ENCODE measurements at regions not wholly inside any gene's neighbourhood (a gene's known extent, or its start where the extent isn't known, plus 50 kb on each side); places are given as distances from the start of the nearest gene placed in this dataset.
A peak's percentile ranks its signal among the peaks of the same experiment; 100 is the strongest.
"Not testable (repeated sequence)": the region's sequence is repeated elsewhere in the genome, so short reads cannot be mapped to it uniquely, and the experiment has no call there.

DNA sequence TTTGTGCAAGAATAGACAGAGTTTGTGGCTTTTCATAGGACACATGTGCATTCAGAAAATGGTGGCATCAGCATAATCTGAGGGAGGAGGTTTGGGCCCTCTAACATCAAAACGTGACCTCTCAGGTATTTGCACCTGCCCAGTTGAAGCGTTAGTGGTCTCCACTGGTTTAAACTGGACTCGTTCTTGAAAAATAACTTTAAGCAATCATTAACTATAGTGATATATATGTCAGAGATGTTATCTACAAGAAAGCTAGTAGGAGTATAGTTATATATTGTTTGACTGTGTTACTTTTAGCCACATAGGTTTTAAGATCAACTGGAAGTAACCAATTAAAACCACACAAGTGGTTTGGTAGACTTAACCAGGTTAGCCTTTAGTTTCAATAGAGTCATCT is 607.4 kb downstream of the MAFB start:
- DNase-seq: no peak

DNA sequence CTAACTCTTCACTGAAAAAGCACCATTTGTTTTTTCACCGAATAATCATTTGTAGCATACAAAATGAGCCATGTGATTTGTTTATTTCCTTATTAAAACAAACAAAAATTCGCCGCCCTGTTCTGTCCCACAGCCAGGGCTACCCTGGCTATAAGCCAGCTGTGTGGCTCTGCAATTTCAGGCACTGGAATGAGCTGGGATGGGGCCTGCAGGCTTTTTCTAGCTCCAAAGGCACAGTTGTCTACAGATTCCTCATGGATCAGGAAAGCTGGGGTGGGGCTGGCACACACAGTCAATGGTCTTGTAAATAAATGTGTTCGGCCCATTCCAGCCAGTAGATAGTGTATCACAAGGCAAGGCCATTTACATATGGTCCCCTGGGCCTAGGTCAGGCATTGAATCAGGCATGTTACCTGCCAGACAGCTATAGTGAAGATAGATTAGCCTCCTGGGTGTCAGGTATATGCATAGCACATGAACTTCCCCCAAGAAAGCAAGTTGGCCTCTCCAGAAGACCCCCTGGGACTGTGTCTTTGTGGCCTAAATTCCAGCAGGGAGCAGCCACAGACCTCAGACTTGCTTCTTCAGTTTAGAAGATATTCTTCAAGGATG is 608.9 kb downstream of the MAFB start:
- DNase-seq: peak in 2 of 3 donors; percentile 16 to 28

DNA sequence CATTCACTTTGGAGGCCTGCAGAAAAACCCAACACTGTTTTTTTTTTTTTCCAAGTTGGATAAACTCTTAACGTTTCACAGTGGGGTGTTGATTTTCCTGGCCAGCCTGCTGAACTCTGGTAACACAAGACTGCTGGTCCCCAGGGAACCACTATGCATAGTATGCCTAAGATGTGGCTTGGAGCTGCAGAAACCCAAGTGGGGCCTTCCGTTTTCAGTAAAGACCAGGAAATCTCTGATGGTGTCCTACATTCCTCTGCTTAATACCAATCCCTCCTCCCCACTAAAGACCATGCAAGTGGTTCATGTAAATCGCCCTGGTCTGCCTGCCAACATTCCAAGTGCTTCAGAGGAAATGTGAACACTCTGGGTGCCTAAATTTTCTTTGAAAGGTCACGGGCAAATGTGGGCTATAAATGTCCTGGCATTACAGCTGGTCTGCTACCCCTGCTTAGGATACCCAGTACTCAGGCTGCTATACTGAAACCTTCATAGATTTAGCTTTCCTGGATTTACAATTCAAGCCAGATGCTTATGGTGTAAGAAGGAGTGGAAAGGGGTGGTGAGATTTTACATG is 615.4 kb downstream of the MAFB start:
- peak; percentile 5 to 43 (median 24) for DNase-seq

DNA sequence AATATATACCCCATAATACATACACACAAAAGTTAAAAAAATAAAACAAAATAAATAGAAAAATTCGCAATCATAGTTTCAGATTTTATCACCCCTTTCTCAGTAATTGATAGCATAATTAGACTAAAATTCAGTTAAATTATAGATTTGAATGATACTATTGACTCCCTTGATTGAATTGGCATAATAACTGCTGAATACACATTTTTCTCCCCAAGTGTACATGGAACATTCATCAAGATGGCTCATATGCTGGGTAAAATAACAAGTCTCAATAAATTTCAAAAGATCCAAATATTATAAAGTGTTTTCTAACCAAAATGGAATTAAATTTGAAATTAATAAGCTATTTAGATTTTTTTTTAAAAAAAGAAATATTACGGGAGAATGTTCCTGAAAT is 616.1 kb downstream of the MAFB start:
- no peak for DNase-seq

DNA sequence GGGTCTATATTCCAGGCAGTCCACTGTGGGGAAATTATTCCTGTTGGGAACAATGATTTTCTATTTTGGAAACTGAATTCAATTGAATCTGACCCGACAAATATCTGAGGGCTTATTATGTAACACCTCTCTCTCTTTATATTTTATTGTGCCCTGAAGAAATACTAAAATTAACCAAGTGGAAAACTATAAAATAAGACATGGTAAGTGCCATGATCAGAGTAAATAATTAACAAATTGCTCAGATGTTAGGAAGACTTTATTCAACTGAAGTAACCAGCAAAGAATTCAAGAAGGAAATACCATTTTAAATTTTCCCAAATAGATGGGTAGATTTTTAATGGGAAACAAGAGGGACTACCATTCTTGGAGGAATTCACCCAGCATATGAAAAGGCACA is 632.9 kb downstream of the MAFB start:
- no peak for DNase-seq

DNA sequence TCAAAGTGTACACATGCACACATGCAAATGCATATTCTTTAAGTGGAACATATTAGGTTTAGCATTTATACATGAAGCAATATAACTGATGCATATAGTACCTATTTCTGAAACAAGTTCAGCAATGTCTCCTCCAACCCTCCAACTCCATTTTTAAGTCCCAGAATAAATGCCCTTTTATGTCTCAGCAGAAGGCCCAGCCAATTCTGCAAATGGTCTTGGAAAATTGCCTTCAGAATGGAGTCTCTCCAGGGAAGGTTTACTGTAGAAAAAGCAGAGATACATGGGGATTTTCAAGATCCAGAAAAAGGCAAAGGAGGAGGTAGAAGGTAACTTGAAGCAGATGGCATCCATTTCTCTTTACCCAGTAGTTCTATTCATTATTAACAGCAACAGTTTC is 633.3 kb downstream of the MAFB start:
- DNase-seq: no peak

DNA sequence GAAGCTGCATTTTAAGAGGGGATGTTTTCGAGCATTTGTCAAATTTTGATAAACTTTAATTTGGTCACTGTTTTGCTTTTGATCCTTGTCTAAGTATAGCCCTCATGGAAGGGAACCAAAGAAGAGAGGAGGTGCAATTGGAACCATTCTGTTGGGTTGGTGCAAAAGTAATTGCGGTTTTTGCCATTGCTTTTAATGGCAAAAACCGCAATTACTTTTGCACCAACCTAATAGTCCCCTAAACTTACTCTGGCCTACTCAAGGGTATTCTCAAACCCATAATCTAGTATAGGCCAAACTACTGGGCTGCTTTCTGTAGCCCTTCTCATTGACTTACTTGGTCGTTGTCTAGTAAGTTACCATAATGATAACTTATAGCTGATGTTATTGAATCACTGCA is 634.7 kb downstream of the MAFB start:
- DNase-seq: no peak

DNA sequence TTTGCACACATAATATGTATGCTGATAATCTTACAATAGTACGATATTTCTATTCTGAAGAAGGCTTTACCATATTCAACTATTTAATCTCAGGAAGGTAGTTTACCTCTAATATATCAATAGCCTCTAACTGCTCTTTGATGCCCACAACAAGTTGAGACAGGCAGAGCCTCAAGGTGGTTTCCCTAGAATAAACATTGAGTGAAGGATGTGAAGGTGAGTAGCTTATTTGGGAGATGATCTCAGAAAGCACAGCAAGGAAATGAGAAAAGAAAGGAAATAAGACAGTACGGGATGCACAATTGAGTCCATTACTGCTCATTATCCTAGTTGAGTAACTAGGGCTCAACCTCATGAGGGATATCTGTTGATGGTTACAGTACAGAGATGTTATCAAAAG is 638.4 kb downstream of the MAFB start:
- DNase-seq: no peak

DNA sequence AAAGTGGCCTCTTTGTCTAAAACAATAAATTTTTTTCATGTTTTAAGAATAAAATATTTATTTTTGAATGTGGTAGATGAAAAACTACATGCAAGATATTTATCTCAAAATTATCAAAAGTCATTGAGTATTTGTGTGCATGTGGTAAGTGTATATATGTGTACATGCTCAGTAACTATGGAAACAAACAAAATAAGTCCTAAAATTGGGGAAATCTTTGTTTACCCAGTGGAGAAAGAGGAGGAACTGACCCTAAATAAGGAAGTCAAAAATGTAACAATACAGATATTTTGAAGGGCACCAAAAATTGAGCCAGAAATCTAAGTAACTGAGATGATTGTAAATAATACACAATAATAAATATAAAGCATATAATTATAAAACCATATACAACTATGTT is 639.2 kb downstream of the MAFB start:
- DNase-seq: no peak

DNA sequence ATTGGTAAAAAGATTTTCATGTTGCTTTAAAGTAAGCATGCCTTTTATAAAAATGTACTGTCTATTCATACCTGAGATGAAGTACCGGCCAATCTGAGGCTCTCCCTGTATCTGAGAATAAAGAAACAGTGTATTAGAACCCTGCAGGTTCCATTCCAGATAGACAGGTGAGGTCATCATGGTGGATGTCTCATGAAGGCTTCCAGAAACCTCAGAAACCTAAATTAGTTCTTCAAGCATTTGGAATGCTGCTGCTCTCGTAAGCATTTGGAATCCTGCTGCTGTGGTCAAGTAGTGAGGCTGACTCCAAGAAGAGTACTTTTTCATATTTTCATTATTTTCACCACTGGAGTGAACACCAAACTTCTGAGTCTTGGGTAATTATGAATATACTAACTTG is 642.3 kb downstream of the MAFB start:
- no peak for DNase-seq

DNA sequence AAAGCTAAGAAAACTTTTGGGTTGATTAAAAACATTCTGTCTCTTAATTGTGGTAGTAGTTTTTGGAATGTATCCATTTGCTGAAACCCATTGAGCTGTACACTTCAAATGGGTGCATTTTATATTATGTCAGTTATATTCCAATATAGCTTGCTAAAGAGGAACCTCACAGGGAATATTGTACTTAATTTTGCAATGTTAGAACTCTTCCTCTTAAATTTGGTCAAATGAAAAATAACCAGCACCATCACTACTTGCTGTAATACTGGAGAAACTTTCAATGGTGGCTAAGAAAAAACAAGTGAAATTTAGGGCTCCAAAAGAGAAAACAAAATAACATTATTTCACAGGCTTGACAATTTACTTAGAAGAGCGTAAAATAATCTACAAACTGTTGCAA is 651.5 kb downstream of the MAFB start:
- DNase-seq: no peak

DNA sequence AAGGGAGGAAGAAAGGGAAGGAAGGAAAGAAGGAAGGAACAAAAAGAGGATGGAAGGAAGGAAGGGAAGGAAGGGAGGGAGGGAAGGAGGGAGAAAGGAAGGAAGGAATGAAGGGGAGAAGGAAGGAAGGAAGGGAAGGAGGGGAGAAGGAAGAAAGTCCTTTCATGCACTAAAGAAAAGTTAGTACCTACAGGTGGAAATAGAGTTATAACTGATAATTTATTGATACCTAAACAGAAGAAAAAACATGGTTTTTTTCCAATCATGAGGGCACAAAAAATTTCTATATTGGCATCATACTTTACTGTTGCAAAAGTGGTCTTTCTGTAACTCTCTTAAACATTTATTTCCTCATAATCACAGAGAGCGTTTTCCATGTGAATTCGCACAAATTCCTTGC is 659.4 kb downstream of the MAFB start:
- DNase-seq: no peak

DNA sequence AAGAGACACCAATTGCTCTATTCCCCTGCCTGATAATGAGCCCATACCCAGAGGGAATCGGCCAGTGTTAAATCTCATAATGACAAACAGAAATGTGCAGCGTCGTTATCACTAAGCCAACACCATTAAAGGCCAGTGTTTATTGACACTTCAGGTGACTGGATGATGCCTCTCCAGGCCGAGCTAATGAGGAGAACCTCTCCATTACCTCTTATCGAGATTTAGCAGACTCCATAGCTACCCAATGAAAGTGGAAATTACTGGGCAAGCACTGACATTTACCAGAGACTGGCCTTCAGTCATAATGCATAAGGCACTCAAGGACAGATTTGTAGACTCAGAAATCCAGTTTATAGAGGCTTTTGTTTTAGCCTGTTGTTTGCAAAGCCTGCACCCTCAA is 669.5 kb downstream of the MAFB start:
- DNase-seq: no peak

DNA sequence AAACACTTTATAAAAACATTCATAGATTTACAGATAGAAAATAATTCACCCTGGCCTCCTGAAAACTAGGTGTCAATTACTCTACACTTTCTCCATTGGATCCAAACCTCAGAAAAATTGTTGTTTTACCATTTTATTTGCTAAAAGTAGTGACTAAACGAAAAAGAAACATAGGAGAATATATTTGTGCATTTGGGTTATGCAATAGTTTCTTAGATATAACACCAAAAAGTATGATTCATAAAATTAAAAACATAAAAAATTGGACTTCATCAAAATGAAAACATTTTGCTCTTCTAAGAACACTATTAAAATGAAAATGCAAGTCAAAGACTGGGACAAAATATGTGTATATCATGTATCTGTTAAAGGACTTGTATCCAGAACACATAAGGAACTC is 671.3 kb downstream of the MAFB start:
- no peak for DNase-seq

DNA sequence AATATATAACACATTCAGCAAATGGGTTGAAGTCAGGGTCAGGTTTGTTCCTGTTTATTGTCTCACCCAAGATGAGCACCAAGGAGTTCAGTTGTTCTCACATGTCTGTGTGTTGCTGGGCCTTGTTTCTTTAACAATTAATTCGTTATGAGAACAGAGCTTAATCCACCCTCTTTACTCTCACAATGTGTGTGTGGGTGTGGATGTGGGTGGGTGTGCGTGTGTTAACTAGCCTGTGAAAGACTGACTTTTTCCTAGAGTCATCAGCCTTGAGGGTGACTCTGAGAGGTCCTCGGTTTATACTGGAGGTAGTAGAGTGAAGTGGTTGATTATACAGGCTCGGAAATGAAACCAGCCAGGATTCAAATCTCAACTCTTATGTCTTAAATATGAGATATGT is 672.1 kb downstream of the MAFB start:
- no peak for DNase-seq

DNA sequence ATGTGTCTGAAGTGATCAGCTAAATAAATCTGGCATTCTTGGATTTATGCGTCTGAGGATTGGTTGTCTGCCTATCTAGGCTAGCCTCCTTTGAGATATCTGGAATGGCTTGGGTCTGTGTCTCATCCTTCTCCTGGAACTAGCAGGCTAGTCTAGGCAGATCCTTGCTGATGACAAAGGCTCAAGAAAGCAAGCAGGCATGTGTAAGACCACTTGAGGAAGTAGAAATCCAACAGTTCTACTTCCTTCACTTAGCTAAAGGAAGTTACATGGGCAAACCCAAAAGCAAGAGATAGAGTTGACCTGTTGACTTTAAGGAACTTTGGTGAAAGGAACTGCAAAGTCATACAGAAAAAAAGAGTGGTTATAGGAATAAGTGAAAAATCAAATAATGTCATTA is 672.6 kb downstream of the MAFB start:
- no peak for DNase-seq

DNA sequence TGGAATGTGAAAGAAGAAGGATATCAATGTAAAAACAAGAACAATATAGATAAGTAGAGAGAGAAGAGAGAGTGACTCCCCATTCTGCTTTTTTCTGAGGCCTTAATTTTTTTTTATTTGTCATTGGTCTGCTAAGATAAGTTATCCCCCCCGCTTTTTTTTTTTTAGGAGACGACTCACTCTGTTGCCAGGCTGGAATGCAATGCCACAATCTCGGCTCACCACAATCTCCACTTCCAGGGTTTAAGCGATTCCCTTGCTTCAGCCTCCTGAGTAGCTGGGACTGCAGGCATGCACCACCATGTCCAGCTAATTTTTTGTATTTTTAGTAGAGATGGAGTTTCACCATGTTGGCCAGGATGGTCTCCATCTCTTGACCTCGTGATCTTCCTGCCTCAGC is 677.0 kb downstream of the MAFB start:
- not testable (repeated sequence) for DNase-seq

DNA sequence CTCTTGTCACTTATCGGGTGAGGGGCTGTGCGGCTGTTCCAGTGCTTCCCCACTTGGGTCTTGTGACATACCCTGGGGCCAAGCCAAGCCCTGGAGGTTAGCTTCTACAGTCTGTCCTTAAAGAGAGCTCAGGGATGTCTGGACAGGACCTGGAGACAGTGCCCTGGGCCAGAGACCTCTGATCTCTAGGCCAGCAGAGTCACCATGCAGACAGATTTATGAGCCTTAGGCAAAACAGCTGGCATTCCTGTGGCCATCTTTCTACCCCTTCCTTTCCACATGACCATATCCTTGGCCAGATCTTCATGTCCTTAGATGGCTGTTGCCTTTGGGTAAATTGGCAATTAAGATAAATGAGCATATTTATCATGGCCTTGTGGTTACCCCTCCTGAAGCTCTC is 678.6 kb downstream of the MAFB start:
- DNase-seq: no peak

DNA sequence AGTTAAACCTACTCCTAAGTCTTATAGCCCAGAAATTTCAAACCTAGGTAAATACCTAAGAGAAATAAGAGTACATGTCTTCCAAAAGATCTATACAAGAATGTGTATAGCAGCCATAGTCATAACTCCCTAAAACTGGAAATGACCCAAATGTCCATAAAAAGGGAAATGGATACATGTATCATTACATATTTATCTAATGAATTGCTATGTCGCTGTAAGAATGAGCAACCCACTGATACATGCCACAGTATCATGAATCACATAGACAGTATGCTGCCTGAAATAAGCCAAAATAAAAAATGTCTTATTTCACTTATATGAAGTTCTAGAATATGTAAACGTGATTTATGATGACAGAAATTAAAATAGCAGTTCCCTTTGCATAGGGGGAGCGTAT is 679.5 kb downstream of the MAFB start:
- DNase-seq: peak in 1 of 3 donors; percentile 70

DNA sequence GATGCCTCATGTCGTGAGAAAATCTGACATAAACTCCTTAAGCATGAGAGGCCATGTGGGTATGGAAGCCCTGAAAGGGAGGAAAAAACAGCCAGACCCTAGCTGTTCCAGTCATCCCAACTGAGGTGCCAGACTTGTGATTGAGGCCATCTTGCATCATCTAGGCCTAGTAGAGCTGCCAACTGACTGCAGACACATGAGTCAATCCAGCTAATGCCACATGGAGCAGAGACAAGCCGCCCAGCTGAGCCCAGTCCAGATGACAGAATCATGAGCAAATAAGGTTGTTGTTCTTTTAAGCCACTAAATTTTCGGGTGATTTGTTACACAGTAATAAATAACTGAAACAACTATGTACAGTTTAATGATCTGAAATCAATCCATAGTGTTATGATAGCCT is 680.9 kb downstream of the MAFB start:
- no peak for DNase-seq

DNA sequence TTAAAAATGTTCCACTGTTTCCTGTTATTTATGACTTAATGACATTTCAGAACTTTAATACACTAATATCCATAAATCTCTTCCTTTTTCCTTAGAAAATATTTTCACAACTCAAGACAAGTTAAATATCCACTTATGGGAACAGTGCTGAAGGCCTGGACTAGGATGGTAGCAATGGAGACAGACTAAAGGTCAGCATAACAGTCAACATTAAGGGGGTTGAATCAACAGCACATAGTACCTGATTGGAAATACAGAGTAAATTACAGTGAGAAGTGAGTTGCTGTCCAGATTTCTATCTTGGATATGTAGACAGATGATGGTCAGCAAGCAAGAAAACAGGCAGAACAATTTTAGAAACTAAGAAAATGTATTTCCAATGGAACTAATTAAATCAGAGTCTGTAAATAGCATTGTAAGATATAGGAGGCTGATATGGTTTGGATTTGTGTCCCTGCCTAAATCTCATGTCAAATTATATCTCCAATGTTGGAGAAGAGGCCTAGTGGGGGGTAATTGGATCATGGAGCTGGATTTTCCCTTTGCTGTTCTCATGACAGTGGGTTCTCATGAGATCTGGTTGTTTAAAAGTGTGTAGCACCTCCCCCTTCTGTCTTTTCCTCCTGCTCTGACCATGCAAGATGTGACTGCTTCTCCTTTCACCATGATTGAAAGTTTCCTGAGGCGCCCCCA is 682.7 kb downstream of the MAFB start:
- no peak for DNase-seq

DNA sequence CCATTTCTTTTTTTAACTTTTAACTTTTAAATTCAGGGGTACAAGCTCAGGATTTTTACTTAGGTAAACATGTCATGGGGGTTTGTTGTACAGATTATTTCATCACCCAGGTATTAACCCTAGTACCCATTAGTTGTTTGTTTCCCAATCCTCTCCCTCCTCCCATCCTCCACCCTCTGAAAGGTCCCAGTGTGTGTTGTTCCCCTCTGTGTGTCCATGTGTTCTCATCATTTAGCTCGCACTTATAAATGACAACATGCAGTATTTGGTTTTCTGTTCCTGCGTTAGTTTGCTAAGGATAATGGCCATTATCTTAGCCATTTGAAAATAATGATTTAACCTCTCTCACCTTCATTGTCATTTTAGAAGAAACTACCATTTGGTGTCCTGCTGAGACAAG is 684.9 kb downstream of the MAFB start:
- DNase-seq: not testable (repeated sequence)

DNA sequence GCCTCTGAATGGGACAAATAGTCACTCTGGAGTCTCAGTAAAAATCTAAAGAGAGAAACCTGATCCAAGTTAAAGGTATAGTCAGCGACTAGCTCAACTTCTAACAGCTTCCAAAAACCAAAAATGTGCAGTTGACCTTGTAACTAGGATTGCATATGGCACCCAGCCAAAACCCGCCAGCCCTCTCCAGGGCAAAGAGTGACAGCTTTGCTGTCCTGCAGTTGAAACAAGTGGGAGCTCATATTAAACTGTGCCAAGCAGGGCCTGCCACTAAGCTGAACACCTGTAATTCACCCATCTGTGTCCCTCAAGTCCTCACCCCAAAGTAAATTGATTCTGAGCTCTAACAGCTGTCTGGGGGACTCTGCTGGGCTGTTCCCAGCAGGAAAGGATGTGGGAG is 695.3 kb downstream of the MAFB start:
- DNase-seq: no peak

DNA sequence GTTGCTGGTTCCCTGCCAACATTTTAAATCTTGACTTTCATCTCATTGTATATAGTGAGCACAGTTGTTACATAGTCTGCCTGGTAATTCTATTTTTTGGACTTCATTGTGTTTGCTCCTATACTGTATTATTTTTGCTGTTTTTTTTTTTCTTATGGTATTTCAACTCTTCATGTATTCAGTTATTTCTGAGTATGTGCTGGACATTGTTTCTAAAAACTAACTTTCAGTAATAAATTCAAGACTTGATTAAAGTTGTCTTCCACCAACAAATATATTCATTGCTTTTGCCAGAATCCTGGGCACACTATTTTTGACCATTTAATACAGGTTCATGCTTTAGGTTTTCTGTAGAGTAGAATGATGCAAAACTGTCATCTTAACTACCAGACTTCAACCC is 698.3 kb downstream of the MAFB start:
- no peak for DNase-seq
